K562 (cell line): ENCODE measurements at regions not wholly inside any gene's neighbourhood (a gene's known extent, or its start where the extent isn't known, plus 50 kb on each side); places are given as distances from the start of the nearest gene placed in this dataset.

Source experiments
- ARID4B ChIP-seq: sonication (generic); formaldehyde crosslinking; IDR thresholded peaks from 2 replicates; pipeline ENCODE4 v1.8.0; 2022; ENCODE audit warnings: mild to moderate bottlenecking, missing genetic modification reagents
- HDAC2 ChIP-seq: fragments of 450-650 bp; IDR thresholded peaks from 2 replicates; pipeline ENCODE4 v1.6.1; 2016; ENCODE audit warnings: mild to moderate bottlenecking
- JUND ChIP-seq, 2 experiments: IDR thresholded peaks; 2 replicates in 1 of 2; 3 replicates in 1 of 2; pipeline ENCODE4 v1.6.1; 2011; ENCODE audit warnings: borderline replicate concordance in 2 of 2, low read depth in 2 of 2, low read length in 2 of 2, improper control_type of control experiment in 1 of 2, missing biosample characterization in 1 of 2, missing genetic modification characterization in 1 of 2, missing genetic modification reagents in 1 of 2
- PATZ1 ChIP-seq: fragments of 250-450 bp; sonication (Bioruptor Pico); IDR thresholded peaks from 2 replicates; pipeline ENCODE4 v1.5.0; 2020; ENCODE audit warnings: mild to moderate bottlenecking, borderline replicate concordance
- POLR3A ChIP-seq: IDR thresholded peaks from 2 replicates; pipeline ENCODE4 v1.6.1; 2011; ENCODE audit warnings: borderline replicate concordance, mild to moderate bottlenecking, moderate library complexity; ENCODE audit not compliant: insufficient read length, insufficient read depth; ENCODE audit errors: extremely low read depth
- STAT5B ChIP-seq: fragments of 250-450 bp; sonication (Bioruptor Pico); IDR thresholded peaks from 2 replicates; pipeline ENCODE4 v1.8.0; 2021; ENCODE audit warnings: mild to moderate bottlenecking, inconsistent platforms
- TAF7 ChIP-seq: fragments of 450-650 bp; IDR thresholded peaks from 2 replicates; pipeline ENCODE4 v1.6.1; 2016; ENCODE audit warnings: missing genetic modification characterization, missing compliant biosample characterization
- ZBTB43 ChIP-seq: sonication (generic); formaldehyde crosslinking; IDR thresholded peaks from 2 replicates; pipeline ENCODE4 v1.8.0; 2023; ENCODE audit warnings: mild to moderate bottlenecking, missing genetic modification reagents
- ZNF175 ChIP-seq: fragments of 200-800 bp; sonication (Bioruptor generic); IDR thresholded peaks from 2 replicates; pipeline ENCODE4 v1.6.1; 2016; ENCODE audit warnings: low read depth, mild to moderate bottlenecking, missing genetic modification characterization, missing compliant biosample characterization
- ZNF197 ChIP-seq: fragments of 200-800 bp; sonication (Bioruptor generic); IDR thresholded peaks from 2 replicates; pipeline ENCODE4 v1.6.1; 2016; ENCODE audit warnings: low read depth, missing genetic modification characterization, missing compliant biosample characterization
- ZNF398 ChIP-seq: fragments of 250-450 bp; sonication (Bioruptor Pico); IDR thresholded peaks from 2 replicates; pipeline ENCODE4 v1.8.0; 2021; ENCODE audit warnings: moderate library complexity, mild to moderate bottlenecking, inconsistent platforms

- TF ChIP-seq ZBTB43 (CRISPR knock-in tag), result no peak
- no peak for TF ChIP-seq PATZ1 (CRISPR knock-in tag)
- no peak for TF ChIP-seq HDAC2
- TF ChIP-seq TAF7 (tag), result no peak
- TF ChIP-seq ARID4B (CRISPR knock-in tag), result no peak
- no peak for TF ChIP-seq STAT5B (CRISPR knock-in tag)
- no peak for TF ChIP-seq ZNF197 (CRISPR knock-in tag)
- no peak for TF ChIP-seq ZNF398
- TF ChIP-seq ZNF175 (CRISPR knock-in tag), result no peak
- no peak for TF ChIP-seq POLR3A
- no peak for TF ChIP-seq JUND (IDR thresholded peaks at IDR 0.05; ENCODE audit: borderline replicate concordance, low read depth, low read length)
- TF ChIP-seq JUND (tag; IDR thresholded peaks at IDR 0.05; ENCODE audit: borderline replicate concordance, low read depth, low read length), result no peak
Measured at GRCh38 chr6:132213732-132214131, 187.5 kb downstream of the MOXD1 start.
